GM04503 (cell line): ENCODE measurements at regions not wholly inside any gene's neighbourhood (a gene's known extent, or its start where the extent isn't known, plus 50 kb on each side); places are given as distances from the start of the nearest gene placed in this dataset.
"Not testable (repeated sequence)": the region's sequence is repeated elsewhere in the genome, so short reads cannot be mapped to it uniquely, and the experiment has no call there.

Experiments
- DNase-seq: peaks from one replicate; pipeline ENCODE4 v3.0.0-alpha.2; 2012; ENCODE audit warnings: low read depth

DNA sequence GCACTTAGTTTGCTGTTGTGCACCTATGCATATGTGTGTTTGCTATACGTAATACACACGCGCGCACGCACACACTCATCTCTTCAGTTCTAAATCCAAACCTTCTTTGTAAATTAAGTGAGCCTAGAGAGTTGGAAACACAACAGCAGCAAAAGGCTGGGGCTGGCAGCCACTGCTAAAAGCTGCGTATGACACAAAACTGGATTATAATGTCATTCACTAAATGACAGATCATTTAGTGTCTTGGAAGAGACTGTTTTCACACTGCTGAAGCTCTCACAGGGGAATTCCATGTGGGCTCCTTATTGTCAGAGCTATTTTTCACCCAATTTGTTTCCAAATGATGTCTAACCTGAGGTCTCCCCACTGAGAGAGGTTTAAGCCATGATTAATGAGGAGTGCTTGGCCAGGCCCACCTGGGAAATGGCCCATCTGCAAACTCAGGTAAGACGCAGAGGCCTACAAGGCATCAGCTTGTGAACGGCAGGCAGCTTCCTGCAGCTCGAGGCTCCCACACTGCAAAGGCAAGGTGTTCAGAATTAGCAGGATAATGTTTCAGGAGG is 94.2 kb downstream of the OLIG3 start:
- no peak for DNase-seq

DNA sequence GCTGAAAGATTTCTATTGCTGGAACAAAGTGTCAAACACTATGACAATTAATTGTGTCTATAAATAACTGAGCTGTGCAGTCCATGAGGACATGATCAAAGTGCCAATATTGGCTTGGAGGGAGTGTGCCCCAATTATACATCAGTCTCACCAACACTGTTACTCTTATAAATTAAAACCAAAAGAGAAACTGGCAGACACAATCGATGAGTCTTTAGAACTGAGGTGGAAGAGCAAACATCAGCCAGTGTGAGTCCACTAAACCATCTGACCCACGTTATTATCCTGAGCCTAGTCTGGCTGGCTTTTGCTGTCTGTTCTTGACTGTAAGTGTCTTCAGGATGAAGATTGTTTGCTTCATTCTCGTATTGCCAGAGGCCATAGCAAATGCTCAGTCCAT is 98.9 kb downstream of the OLIG3 start:
- DNase-seq, result no peak

DNA sequence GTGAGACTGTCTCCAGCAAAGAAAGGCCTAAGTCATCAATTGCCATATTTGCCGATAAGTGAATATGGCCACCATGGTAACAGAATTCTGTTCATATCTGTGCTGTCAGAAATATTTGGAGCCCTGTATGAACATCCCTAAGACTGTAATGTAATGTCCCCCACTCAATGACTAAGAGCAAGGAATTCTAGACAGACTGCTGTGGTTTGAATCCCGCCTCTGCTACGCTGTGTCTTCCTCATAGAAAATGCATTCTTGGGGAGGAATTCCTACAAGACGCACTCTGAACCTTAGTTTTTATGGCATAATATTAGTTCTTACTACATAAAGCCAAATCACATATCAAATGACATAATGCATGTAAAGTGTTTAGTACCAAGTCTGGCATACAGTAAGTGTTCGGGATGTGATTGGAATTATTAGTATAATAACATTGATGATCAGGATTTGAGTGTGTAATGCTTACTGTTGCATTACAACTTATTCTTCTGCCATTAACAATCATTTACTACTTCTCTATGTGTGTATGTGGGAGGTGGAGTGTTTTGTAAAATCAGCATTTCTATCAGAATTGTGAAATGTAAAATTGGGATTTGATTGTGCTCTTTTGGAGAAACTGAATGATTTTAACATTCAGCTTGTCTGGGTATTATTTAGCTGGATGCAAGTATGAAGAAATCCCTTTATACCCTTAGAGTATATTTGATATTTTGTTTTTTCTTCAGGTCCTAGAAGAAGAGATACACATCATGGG is 103.0 kb downstream of the OLIG3 start:
- no peak for DNase-seq

DNA sequence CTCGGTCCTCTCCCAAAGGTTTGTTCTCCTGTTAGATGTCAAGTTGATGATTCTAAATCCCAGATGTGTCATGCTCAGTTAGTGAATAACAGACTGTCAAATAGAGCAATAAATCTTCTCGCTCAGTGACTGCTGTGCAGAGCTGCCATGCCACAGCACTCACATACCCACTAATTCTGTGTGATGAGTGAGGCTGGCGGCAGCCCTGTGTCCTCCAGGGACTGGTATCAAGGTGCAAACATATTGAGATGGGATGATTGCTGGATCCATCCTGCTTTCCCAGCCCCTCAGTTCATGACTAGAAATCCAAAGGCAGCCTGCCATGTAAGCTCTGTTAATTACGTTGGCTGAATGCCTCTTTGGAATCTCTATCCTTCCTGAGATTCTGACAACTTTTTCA is 103.9 kb downstream of the OLIG3 start:
- no peak for DNase-seq

DNA sequence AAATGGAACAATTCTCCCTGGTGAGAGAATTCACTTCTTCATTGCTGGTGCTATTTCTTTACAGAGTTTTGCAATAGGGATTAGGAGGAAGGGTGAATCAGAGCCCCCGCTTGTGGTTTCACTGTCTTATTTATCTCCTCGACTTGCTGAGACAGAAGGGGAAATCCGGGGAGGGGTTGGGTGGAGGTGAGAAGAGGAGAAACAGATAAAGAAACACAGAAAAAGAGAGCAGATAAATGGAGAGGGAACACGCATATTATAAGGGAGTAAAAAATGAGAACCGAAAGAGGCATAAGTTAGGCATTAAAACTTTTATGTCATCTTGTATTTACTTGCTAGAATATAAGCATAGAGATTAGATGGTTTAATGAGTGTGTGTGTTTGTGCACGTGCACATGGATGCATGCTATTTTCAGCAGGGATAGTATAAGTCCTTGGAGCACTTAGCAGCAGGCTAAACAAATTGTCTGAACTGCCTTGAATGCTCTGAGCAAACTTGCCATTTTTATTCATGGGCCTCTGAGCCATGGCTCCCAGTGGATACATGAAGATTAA is 105.0 kb downstream of the OLIG3 start:
- no peak for DNase-seq

DNA sequence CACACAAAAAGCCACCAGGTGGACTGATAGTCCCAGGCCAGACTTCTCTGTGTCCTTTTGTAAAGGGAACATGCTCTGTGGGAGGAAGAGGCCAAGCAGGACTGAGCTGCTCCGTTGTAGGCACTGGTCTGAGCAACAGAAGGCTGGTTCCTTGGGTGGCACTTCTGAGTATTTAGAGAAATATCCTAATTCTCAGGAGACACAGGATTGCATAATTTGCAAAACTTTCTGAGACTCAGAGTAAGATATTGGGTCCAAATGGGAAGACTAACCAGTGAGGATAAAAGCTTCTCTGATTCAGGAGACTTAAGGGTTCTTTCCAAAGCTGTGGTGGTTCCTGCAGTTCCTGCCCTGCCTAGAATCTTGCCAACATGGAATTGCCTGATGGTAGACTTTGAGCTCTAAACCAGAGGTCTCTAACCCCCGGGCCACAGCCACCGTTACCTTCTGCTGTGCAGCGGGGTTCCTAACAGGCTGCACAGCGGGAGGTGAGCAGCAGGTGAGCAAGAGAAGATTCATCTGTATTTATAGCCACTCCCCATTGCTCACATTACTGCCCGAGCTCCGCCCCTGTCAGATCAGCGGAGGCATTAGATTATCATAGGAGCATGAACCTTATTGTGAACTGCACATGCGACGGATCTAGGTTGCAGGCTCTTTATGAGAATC is 107.0 kb downstream of the OLIG3 start:
- no peak for DNase-seq

DNA sequence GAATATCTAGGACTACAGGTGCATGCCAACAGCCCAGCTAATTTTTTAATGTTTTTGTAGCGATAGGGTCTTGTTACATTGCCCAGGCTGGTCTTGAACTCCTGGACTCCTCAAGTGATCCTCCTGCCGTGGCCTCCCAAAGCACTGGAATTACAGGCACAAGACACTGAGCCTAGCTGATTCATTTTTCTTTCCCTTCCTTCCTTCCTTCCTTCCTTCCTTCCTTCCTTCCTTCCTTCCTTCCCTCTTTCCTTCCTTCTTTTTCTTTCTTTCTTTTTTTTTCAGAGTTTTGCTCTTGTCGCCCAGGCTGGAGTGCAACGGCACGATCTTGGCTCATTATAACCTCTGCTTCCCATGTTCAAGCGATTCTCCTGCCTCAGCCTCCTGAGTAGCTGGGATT is 110.9 kb downstream of the OLIG3 start:
- DNase-seq, result not testable (repeated sequence)

DNA sequence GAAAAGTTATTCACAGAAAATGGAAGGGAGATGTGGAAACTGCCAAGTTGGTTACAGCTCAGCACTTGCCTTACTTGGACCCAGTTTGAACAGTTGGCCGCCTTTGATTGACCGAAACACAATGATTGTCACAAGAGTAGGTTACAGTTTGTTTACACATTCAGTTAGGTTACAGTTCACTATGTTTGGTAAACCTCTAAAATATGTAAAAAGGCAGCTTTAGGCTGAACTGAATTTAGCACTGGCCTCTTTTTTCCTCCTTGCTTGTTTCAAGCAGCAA is 116.2 kb downstream of the OLIG3 start:
- DNase-seq, result no peak

DNA sequence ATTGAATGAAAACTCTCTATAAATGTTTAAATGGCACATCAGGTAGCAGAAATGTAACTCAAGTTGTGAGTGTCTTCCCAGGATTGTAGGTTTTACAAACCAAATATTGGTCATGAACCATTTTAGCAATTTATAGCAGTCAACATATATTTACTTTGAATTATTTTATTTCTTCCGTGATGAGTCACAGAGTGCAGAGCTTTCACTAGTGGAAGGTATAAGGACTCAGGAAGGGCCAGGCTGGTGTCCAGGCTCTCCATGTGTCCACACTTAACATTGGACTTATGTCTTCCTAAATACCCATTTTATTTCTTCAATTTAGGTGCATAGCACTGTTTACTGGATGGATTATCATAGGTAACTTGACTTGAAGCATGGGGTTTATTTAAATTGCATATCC is 120.9 kb downstream of the OLIG3 start:
- no peak for DNase-seq

DNA sequence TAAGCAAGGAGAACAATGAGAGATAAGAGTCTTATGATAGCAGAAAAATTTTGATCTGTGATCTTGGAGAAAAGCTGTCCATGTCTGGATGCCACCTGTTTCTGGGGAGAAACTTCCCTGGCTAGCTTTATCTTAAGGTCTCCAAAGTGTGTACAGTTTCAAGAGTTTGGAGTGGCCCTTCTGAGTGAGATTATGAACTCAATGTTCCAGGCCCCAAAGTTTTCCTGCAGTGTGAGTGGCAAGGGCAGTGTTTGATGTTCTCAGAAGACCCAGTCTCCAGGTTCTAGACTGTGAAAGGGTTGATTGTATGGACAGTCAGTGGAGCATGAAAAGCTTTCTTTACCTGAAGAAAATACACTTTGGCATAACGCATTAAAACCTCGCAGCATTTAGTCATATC is 121.7 kb downstream of the OLIG3 start:
- DNase-seq, result no peak

DNA sequence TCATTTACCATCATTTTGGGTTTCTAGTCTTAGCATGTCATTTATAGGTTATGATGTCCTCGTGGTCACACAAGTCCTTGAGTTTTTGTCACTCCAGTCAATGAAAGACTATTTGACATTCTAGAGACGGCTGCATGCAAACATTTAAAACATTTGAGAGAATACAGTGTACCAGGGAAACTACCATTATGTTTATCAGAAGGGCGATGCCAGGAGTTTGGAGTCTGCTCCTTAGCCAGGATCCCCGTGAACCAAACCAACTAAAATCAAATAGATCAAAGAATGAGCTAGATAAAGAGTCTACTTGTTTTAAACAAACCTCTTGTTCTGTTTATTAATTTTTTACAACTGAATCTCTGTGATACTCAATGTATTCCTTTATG is 122.6 kb downstream of the OLIG3 start:
- no peak for DNase-seq

DNA sequence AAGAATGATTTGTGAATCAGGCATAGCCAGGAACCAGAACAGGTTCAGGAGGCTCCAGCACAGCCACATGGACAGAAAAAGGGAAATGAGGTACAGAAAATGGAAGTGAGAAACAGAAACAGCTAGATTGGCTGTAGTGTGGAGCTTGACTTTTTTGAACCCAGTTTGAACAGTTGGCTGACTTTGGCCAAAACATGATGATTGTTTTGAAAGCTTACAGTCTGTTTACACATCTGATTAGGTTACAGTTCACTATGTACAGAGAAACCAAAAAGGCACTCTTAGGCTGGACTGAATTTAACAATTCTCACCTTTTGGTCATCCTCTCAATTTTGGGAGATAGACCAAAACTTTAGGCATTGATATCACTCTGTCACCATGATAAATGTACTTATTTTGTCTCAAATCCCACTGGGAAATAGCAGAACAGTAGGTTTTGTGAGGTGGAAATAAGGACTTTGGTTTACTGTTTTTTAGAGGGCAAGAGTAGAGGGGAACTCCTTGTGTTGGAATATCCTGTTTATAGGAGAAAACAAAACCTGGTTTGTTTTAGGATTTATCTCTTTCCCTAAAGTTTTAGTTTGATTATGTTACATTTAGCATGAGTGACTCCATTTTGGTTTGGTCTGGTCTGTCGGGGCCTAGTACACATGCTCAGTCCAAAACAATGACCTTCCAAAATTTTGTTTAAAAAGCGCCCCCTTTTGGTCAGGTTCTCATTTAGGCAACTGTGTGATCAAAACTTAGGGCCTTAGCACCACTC is 123.1 kb downstream of the OLIG3 start:
- DNase-seq, result no peak

DNA sequence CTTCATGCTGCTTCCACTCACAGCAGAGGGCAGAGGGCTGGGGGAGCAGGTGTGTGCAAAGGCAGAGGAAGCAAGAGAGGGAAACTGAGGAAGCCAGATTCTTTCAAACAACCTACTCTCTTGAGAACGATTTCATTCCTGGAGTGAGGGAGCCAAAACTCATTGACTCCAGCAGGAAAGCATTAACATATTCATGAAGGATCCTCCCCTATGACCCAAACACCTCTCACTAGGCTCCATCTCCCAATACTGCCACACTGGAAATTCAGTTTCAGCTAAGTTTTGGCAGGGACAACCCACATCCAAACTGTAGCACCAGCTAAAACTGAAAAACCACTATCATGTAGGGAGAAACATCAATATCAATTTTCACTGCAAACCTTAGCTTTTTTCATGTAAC is 125.1 kb downstream of the OLIG3 start:
- no peak for DNase-seq

DNA sequence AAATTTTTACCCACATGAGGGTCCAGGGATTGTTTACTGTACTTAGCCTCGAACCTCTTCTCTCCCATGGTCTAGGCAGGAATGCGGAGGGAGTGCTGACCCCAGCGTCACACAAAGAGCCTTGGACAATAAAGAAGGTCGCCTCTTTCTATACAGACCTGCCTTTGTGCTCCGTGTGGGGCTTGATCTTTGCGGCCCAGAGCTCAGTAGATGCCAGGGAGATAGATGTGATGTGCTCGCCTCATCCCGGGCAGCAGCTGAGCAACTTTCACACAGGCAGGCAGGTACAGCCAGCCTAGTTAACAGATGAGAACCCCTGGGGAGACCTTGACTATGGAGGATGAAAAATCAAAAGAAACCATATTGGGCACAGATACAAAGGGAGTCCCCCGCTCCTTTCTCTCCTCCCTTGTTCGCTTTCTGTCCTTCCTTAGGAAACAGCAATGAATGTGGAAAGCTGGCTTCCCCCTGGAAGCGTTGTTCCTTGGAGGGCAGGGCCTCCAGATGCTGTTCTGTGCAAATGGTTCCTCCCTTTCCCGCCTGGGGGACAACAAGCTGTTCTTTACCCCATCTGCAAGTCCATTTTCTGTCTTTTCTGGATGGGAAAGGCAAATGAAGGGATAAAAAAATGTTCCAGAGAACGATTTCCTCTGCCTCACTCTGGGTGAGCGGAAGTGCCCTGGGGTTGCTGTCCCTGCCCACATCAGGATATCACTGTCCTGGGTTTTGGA is 128.3 kb downstream of the OLIG3 start:
- DNase-seq, result no peak

DNA sequence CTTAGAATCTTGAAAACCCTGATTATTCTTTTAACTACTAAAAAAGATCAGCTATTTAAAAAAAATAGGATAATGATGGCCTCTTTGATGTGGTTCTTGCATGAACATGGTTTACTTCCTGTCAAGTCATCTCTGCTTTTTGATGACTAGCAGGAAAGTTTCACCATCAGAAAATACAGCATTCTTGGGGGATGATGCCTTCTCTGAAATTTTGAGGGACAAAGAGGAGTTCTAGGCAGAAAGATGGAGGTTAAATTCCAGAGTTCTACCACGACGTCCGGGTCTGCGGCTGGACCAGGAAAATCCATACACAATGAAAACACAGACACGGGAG is 130.4 kb downstream of the OLIG3 start:
- no peak for DNase-seq

DNA sequence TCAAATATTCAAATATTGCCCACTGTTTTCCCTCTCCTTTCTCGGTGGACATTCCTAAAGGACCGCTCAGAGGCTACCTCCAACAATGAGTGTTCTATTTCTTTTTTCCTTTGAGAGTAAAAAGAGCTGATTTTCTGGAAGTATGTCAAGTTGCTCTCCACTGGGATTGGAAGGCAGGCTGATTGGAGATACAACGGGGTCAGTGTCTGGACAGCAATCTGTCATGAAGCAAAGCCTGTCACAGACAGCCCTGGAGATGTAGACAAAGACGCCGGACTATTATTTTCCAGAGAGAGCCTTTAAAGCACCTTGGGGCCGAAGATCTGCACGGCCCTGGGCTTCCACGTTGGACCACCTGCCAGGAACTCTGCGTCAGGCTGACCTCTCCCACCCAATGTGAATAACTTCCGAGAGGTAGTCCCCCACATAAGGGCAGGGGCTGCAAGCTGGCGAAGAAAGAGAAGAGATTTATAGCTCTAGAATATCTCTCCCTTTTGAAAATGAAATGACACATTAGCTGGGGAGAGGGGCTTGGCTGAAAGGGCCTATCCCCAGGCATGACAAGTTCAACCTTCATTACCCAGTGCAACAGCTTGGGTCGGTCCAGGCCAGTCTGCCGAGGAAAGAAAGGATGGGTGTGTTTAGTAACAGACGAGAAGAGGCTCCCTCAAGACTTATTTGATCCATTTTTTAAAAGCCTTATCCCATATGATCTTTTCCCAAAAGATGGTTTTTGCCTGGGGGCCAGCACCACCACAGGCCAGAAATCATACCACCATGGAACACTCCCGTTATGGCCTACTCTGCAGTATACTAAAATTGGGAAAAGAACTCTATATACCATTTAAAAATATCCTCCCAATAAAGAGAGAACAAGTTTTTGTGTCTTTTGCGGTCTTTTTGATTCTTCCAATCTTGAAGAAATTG is 131.1 kb downstream of the OLIG3 start:
- no peak for DNase-seq

DNA sequence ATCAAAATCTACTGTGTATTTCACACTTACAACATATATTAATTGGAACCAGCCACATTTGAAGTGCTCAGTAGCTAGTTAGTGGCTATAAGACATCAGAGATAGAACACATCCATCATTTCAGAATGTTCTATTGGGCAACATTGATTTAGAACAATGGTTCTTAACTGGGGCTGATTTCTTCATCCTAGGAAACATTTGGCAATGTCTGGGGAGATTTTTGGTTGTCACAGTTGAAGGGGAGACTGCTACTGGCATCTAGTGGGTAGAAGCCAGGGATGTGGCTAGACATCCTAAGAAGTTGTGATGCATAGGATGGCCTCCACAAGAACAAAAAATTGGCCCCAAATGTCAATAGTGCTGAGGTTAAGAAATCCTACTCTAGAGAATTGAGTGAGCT is 132.5 kb downstream of the OLIG3 start:
- DNase-seq, result no peak

DNA sequence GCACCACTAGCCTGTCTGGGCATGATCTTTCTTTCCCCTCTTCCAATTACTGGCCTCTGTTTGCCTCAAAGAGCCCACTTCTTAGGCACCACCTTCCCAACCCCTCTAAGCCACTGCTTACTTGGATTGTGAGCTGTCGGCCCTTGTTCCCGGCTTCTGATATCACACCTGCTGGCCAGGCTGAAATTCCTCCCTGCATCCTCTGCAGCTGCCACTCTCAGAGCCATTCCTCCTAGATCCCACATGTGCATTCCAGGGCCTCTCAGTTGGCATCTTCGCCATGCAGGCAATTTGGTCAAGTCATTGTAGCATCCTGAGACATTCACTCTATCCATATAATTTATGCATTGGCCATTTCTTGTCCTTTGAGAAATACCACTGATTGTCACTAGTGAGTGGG is 135.9 kb downstream of the OLIG3 start:
- no peak for DNase-seq

DNA sequence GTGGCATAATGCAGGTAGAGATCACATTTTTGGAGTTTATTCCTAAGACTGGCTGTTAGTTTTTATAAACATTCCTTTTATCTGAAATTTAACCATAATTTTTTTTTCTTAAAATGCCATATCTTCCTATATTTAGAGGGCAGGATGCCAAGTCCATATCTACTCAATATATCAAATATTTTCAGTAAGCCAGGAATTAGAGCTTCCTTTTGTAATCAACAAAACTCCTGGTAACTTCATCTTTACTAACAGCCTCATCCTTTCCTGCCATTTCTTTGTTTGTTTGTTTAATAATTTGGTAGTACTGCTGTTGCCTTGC is 136.3 kb downstream of the OLIG3 start:
- no peak for DNase-seq

DNA sequence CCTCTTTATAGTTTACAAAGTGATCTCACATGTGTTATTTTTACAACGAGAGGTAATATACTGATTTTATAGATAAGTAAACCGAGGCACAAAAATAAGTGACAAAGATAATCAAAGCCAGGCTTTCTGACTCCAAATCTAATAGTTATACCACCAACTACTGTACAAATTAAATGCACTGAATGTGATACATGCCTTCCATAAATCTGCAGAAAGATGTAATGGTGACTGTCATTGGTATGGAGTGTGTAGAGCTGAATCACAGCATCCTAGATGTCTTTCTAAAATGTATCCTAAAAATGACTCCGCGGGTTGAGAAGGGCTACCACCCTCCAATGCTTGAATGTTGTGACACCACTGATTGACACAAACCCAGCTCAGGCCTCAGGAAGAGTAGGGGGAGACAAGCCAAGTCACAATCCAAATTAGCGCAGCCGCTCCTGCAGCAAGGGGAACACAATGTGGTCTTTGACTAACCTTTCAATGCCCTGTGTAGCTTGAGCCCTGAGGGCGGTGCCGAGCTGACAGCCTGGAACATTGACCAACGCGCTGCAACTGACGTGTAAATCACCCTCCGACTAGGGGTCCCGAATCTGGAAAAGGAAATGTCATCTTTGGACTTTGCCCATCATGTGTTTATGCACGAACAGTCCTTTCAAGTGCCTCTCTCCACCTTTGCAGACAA is 136.8 kb downstream of the OLIG3 start:
- no peak for DNase-seq
